Gastroesophageal sphincter (tissue), 3 donors: ENCODE measurements at regions not wholly inside any gene's neighbourhood (a gene's known extent, or its start where the extent isn't known, plus 50 kb on each side); places are given as distances from the start of the nearest gene placed in this dataset.

Source experiments
- EP300 ChIP-seq: sonication (generic); formaldehyde crosslinking; IDR thresholded peaks from one replicate; pipeline ENCODE4 v1.6.1; 2017; ENCODE audit warnings: antibody characterized with exemption, mild to moderate bottlenecking
- POLR2A ChIP-seq, 2 donors: fragments of 450-650 bp; IDR thresholded peaks; one replicate each; pipeline ENCODE4 v1.6.1; 2017; ENCODE audit warnings: antibody characterized with exemption in 2 of 2, mild to moderate bottlenecking in 2 of 2, moderate library complexity in 1 of 2
- POLR2AphosphoS5 ChIP-seq: sonication (generic); formaldehyde crosslinking; IDR thresholded peaks from one replicate; pipeline ENCODE4 v1.6.1; 2017; ENCODE audit warnings: antibody characterized with exemption
- TF ChIP-seq, protein P1 (sequence below), 4 experiments: fragments of 200-600 bp in 2 of 4; fragments of 450-650 bp in 2 of 4; sonication (generic) in 1 of 4; IDR thresholded peaks; one replicate each; pipeline ENCODE4 v1.5.1; 2017 to 2019; ENCODE audit warnings: antibody characterized with exemption in 4 of 4, mild to moderate bottlenecking in 2 of 4, moderate library complexity in 2 of 4

DNA sequence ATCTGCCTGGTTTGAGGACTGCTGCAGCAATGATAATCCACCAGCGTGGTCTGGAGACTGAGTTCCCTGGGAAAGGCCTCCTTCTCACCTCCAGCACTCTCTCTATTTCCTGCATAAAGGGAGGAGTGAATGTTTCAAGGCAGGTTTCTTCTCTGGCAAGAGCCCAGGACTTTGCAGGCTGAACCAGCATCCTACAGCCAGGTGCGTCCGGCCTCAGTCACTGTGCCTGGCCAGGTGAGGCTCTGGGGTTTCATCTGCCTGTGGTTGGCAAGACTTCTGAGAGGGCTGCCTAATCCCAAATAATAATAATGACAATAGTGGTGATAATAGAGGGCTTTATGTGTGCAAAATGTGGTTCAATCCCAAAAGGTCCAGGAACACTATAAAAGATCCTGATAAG is 269.0 kb upstream of the TBC1D5 start:
- TF ChIP-seq, protein P1, sequence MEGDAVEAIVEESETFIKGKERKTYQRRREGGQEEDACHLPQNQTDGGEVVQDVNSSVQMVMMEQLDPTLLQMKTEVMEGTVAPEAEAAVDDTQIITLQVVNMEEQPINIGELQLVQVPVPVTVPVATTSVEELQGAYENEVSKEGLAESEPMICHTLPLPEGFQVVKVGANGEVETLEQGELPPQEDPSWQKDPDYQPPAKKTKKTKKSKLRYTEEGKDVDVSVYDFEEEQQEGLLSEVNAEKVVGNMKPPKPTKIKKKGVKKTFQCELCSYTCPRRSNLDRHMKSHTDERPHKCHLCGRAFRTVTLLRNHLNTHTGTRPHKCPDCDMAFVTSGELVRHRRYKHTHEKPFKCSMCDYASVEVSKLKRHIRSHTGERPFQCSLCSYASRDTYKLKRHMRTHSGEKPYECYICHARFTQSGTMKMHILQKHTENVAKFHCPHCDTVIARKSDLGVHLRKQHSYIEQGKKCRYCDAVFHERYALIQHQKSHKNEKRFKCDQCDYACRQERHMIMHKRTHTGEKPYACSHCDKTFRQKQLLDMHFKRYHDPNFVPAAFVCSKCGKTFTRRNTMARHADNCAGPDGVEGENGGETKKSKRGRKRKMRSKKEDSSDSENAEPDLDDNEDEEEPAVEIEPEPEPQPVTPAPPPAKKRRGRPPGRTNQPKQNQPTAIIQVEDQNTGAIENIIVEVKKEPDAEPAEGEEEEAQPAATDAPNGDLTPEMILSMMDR (IDR thresholded peaks at IDR 0.05) = no peak
- no peak for TF ChIP-seq POLR2AphosphoS5
- no peak for TF ChIP-seq POLR2A (IDR thresholded peaks at IDR 0.05)
- TF ChIP-seq EP300 = no peak
